Right lobe of liver (tissue), 6 donors: ENCODE measurements at regions not wholly inside any gene's neighbourhood (a gene's known extent, or its start where the extent isn't known, plus 50 kb on each side); places are given as distances from the start of the nearest gene placed in this dataset.

Source experiments
- ATAC-seq, 4 donors: fragments of 200-7000 bp; cut with Tn5 transposase; one replicate each; pipeline ENCODE4 v1.9.1; 2020; ENCODE audit warnings: mild to moderate bottlenecking in 4 of 4, moderate library complexity in 4 of 4
- DNase-seq, 3 donors: peaks; one replicate each; pipeline ENCODE4 v3.0.0-alpha.2; 2020
- H3K27ac ChIP-seq, 3 donors: fragments of 200-600 bp; one replicate each; pipeline ENCODE4 v1.8.0; 2022
- H3K27me3 ChIP-seq, 2 donors: fragments of 200-600 bp; one replicate each; pipeline ENCODE4 v1.8.0; 2022
- H3K36me3 ChIP-seq, 4 donors: fragments of 200-600 bp; sonication (generic) in 1 of 4; one replicate each; pipeline versions ENCODE4 v1.5.1 to v1.8.0; 2017 to 2022; ENCODE audit warnings: control low read depth in 1 of 4
- H3K4me1 ChIP-seq, 4 donors: fragments of 200-600 bp; sonication (generic) in 1 of 4; one replicate each; pipeline versions ENCODE4 v1.5.1 to v1.8.0; 2017 to 2022; ENCODE audit warnings: control low read depth in 1 of 4
- H3K4me3 ChIP-seq, 3 donors: fragments of 200-600 bp; one replicate each; pipeline ENCODE4 v1.8.0; 2022
- H3K9me3 ChIP-seq, 4 donors: fragments of 200-600 bp; sonication (generic) in 1 of 4; one replicate each; pipeline versions ENCODE4 v1.5.1 to v1.8.0; 2017 to 2022; ENCODE audit warnings: control low read depth in 1 of 4
- POLR2A ChIP-seq: fragments of 450-650 bp; IDR thresholded peaks from one replicate; pipeline ENCODE4 v1.6.1; 2017; ENCODE audit warnings: antibody characterized with exemption, mild to moderate bottlenecking
- WGBS: methylation state at CpG from one replicate; pipeline ENCODE4 v1.1.6; 2018; ENCODE audit warnings: low coverage, low lambda C conversion rate; ENCODE audit not compliant: insufficient coverage; ENCODE audit errors: missing lambda C conversion rate; 5-methylcytosine and 5-hydroxymethylcytosine counted together
- intact Hi-C, 2 donors: fragments of 100-400 bp; cut with DNase I; formaldehyde crosslinking; loops; one replicate each; pipeline versions ENCODE4 v1.11.2 to v1.14.1; 2022
- TF ChIP-seq, protein P1 (sequence below), 4 donors: fragments of 200-600 bp in 3 of 4; fragments of 450-650 bp in 1 of 4; IDR thresholded peaks; one replicate each; pipeline versions ENCODE4 v1.5.1 to v1.8.0; 2016 to 2022; ENCODE audit warnings: antibody characterized with exemption in 4 of 4, mild to moderate bottlenecking in 2 of 4
- donor health status: DM: no; HTN: yes; CAD: no.
- donor health status: DM: no; HTN: no; CAD: no.
- donor health status: DM: no; HTN: no; CAD: no.
- donor health status: DM: no; HTN: yes; CAD: no.
- donor health status: DM: no; HTN: yes; CAD: no.

DNA sequence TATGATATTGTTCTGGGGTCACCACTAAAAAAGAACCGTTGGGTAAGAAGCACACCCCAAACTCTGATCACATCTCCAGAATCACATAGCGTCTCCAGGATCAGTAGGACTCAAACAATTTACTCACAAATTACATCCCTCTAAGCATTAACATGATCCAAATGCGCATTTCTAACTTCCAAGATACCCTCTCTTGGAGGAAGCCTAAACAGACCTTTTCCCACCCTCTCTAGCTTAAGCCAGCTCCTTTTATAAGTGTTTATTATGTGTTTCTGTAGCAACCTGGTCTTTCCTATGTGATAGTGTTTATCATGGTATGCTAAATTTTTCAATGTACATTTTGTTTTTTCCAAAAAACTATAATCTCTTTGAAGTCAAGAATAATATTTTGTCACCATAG is 1846.5 kb downstream of the OLFM4 start:
- DNase-seq (no peak), ATAC-seq (no peak)
- WGBS, result 64% methylated on average over 3 of the region's 3 CpGs

DNA sequence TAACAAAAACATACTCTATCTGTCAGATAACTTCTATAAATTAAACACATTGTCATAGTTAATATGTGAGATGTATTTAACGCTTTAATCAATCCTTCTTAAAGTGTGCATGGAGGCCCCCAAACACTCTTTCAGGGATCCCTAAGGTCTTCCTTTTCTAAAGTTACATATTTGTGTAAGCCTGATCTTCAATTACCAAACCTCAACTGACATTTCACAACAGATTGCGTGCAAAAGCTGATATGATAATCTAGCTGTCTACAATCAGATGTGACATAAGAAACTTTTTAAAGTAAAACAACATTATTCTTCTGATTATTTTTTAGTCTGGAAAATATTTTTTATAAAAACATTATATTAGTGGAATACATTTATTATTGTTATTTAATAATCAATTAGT is 1850.4 kb downstream of the OLFM4 start:
- H3K27me3 ChIP-seq, result no peaks in the 10 kb centered on the region

More for the DNA sequence above, 1846.5 kb downstream of the OLFM4 start:
- intact Hi-C loops, result no loop called here
- Histone ChIP-seq H3K9me3 (no peaks in the 10 kb centered on the region), H3K4me1 (no peaks in the 10 kb centered on the region), H3K4me3 (no peak overlapping the region), H3K36me3 (no peaks in the 10 kb centered on the region), H3K27me3 (no peaks in the 10 kb centered on the region), H3K27ac (no peak overlapping the region)
- TF ChIP-seq, protein P1, sequence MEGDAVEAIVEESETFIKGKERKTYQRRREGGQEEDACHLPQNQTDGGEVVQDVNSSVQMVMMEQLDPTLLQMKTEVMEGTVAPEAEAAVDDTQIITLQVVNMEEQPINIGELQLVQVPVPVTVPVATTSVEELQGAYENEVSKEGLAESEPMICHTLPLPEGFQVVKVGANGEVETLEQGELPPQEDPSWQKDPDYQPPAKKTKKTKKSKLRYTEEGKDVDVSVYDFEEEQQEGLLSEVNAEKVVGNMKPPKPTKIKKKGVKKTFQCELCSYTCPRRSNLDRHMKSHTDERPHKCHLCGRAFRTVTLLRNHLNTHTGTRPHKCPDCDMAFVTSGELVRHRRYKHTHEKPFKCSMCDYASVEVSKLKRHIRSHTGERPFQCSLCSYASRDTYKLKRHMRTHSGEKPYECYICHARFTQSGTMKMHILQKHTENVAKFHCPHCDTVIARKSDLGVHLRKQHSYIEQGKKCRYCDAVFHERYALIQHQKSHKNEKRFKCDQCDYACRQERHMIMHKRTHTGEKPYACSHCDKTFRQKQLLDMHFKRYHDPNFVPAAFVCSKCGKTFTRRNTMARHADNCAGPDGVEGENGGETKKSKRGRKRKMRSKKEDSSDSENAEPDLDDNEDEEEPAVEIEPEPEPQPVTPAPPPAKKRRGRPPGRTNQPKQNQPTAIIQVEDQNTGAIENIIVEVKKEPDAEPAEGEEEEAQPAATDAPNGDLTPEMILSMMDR (IDR thresholded peaks at IDR 0.05), result no peak
- TF ChIP-seq POLR2A, result no peak

DNA sequence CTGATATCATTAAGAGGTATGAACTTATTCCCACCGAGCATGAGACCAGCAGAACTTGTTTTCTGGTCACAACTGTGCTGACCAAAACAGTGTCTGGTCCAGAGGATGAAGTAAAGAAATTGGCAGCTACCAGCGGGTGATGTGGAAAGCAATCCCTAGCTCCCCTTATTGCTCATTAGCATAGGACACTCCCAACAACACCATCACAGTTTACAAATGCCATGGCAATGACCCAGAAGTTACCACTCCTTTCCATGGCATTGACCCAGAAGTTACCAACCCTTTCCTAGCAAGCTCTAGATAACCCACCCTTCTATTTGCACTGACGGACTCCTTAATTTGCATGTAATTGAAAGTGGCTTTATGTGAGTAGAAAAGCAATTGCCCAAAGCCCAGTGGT is 1856.1 kb downstream of the OLFM4 start:
- DNase-seq (no peak), ATAC-seq (no peak)
- Histone ChIP-seq H3K9me3 (no peaks in the 10 kb centered on the region), H3K4me1 (no peaks in the 10 kb centered on the region), H3K36me3 (no peaks in the 10 kb centered on the region), H3K27ac (no peak overlapping the region), H3K4me3 (no peak overlapping the region), H3K27me3 (no peaks in the 10 kb centered on the region)
- TF ChIP-seq POLR2A, result no peak
- TF ChIP-seq, protein P1 (IDR thresholded peaks at IDR 0.05), result no peak
- intact Hi-C loops, result no loop called here
- 63% methylated on average over 3 of the region's 3 CpGs for WGBS

More for the DNA sequence above, 1850.4 kb downstream of the OLFM4 start:
- Histone ChIP-seq H3K4me3 (no peak overlapping the region), H3K4me1 (no peaks in the 10 kb centered on the region), H3K36me3 (no peaks in the 10 kb centered on the region), H3K27ac (no peak overlapping the region), H3K9me3 (no peaks in the 10 kb centered on the region)
- intact Hi-C loops, result no loop called here
- no peak for TF ChIP-seq POLR2A
- TF ChIP-seq, protein P1 (IDR thresholded peaks at IDR 0.05), result no peak
- ATAC-seq (no peak), DNase-seq (no peak)
- WGBS, result 60% methylated on average over 2 of the region's 2 CpGs

DNA sequence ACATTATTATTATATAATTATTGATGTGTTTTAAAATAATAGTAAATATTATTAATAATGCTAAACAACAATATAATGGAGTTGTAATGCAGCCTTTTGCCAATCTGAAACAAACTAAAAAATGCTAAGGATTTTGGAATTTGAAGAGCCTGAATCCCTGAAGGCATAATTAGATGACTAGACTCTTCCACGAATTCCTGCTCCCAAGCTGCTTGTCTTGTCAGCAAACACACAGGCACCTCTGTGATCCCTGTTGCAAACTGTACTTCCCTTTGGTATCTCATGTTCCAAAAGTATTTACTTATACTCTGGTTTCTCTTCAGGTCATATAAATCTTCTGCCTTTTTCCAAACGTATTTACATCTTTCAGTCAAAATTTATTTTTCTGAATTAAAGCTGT is 1862.4 kb downstream of the OLFM4 start:
- no peak overlapping the region for H3K27ac ChIP-seq
- DNase-seq (no peak), ATAC-seq (no peak)
- H3K4me3 ChIP-seq, result no peak overlapping the region
- no peaks in the 10 kb centered on the region for H3K27me3 ChIP-seq
- no peaks in the 10 kb centered on the region for H3K4me1 ChIP-seq
- intact Hi-C loops, result no loop called here
- no peaks in the 10 kb centered on the region for H3K36me3 ChIP-seq
- H3K9me3 ChIP-seq, result no peaks in the 10 kb centered on the region
- 14% methylated on average over 2 of the region's 2 CpGs for WGBS
- TF ChIP-seq POLR2A, result no peak
- TF ChIP-seq, protein P1 (IDR thresholded peaks at IDR 0.05), result no peak

DNA sequence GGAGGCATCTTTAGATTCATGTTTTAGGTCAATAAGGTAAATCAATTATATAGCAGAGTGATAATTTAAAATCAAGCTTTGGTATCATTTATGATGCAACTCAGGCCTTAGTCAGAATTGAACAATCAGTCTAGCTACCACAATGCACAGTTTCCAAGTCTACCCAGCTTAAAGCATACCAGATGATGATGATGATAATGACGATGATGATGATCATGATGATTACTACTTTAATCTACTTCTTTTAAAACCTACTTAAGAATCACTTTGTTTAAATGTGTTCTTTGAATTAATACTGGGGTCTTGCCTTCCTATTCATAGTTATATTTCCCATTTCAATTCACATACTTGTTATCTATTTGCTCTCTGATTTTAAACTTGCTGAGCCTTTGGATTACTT is 1872.7 kb downstream of the OLFM4 start:
- no peaks in the 10 kb centered on the region for H3K27me3 ChIP-seq
- intact Hi-C loops, result no loop called here
- H3K27ac ChIP-seq, result no peak overlapping the region
- no peaks in the 10 kb centered on the region for H3K9me3 ChIP-seq
- H3K36me3 ChIP-seq, result no peaks in the 10 kb centered on the region
- H3K4me1 ChIP-seq, result no peaks in the 10 kb centered on the region
- no peak overlapping the region for H3K4me3 ChIP-seq
- DNase-seq, result no peak
- 60% methylated on average over 1 of the region's 1 CpG for WGBS
- TF ChIP-seq, protein P1 (IDR thresholded peaks at IDR 0.05), result no peak
- TF ChIP-seq POLR2A, result no peak
- no peak for ATAC-seq
